ENCODE measurements at regions not wholly inside any gene's neighbourhood (a gene's known extent, or its start where the extent isn't known, plus 50 kb on each side); places are given as distances from the start of the nearest gene placed in this dataset.
"Not testable (repeated sequence)": the region's sequence is repeated elsewhere in the genome, so short reads cannot be mapped to it uniquely, and the experiment has no call there.

DNA sequence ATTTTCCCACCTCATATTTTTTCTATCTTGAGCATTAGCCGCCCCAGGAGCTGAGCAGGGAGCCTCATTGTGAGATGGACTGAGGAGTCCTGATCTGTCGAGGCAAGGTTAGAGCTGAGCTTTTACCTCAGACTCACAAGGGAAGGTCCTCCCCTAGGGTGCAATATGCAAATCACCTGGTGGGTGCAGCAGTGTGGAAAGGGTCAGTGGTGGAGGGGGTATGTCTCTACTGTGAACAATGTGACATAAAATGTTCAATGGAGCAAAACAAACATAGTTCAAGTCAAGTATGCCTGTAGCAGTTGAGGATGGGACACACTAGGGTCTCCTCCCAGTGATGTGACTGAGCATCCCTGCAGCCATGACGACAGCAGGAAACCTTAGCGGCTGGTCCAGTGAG lies 219.2 kb downstream of the ANKRD36 start:
- TF ChIP-seq, protein P1, sequence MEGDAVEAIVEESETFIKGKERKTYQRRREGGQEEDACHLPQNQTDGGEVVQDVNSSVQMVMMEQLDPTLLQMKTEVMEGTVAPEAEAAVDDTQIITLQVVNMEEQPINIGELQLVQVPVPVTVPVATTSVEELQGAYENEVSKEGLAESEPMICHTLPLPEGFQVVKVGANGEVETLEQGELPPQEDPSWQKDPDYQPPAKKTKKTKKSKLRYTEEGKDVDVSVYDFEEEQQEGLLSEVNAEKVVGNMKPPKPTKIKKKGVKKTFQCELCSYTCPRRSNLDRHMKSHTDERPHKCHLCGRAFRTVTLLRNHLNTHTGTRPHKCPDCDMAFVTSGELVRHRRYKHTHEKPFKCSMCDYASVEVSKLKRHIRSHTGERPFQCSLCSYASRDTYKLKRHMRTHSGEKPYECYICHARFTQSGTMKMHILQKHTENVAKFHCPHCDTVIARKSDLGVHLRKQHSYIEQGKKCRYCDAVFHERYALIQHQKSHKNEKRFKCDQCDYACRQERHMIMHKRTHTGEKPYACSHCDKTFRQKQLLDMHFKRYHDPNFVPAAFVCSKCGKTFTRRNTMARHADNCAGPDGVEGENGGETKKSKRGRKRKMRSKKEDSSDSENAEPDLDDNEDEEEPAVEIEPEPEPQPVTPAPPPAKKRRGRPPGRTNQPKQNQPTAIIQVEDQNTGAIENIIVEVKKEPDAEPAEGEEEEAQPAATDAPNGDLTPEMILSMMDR (IDR thresholded peaks at IDR 0.05) = not testable (repeated sequence)
- not testable (repeated sequence) for TF ChIP-seq POLR2A, POLR2AphosphoS5, EP300 (IDR thresholded peaks at IDR 0.05)

Data from suprapubic skin (tissue), 4 donors.